ENCODE measurements at regions not wholly inside any gene's neighbourhood (a gene's known extent, or its start where the extent isn't known, plus 50 kb on each side); places are given as distances from the start of the nearest gene placed in this dataset.

DNA sequence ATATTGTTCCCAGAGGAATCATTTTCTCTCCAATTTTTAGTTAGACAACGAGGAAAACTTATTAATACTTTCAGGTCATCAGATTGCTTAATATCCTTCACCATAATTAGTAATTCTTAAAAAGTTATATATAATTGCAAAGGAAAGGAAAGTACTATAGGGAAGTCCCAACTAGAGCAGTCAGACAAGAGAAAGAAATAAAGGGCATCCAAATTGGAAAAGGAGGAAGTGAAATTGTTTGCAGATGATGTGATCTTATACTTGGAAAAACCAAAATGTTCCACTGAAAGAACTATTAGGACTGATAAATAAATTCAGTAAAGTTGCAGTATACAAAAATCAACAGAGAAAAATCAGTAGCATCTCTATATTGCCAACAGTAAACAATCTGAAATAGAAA, 223.5 kb upstream of the MEF2C start:
- Histone ChIP-seq H3K9me3 (ENCODE audit: low read length) (no peaks in the 10 kb centered on the region), H3K9me2 (ENCODE audit: insufficient read depth, low read length) (no peaks in the 10 kb centered on the region), H3K4me2 (ENCODE audit: low read length) (no peak overlapping the region), H3K4me3 (ENCODE audit: low read depth, low read length, poor library complexity, severe bottlenecking) (no peak overlapping the region), H2AFZ (ENCODE audit: low read length) (no peak overlapping the region), H3K79me2 (ENCODE audit: insufficient read depth, low read depth, low read length) (no peaks in the 10 kb centered on the region), H3K36me3 (ENCODE audit: insufficient read depth, low read length) (no peaks in the 10 kb centered on the region), H3K27ac (ENCODE audit: low read depth, low read length, poor library complexity, severe bottlenecking) (no peak overlapping the region), H3K4me1 (ENCODE audit: insufficient read depth, low read length, poor library complexity, severe bottlenecking) (no peaks in the 10 kb centered on the region), H4K20me1 (ENCODE audit: insufficient read depth, low read length) (no peaks in the 10 kb centered on the region)
- no TSS peak for BruUV-seq (replicated peaks)
- CTCF ChIA-PET (ENCODE audit: unreplicated experiment), result no interaction called here
- POLR2A ChIA-PET, result no interaction called here
- TF ChIP-seq, protein P1, sequence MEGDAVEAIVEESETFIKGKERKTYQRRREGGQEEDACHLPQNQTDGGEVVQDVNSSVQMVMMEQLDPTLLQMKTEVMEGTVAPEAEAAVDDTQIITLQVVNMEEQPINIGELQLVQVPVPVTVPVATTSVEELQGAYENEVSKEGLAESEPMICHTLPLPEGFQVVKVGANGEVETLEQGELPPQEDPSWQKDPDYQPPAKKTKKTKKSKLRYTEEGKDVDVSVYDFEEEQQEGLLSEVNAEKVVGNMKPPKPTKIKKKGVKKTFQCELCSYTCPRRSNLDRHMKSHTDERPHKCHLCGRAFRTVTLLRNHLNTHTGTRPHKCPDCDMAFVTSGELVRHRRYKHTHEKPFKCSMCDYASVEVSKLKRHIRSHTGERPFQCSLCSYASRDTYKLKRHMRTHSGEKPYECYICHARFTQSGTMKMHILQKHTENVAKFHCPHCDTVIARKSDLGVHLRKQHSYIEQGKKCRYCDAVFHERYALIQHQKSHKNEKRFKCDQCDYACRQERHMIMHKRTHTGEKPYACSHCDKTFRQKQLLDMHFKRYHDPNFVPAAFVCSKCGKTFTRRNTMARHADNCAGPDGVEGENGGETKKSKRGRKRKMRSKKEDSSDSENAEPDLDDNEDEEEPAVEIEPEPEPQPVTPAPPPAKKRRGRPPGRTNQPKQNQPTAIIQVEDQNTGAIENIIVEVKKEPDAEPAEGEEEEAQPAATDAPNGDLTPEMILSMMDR (conservative IDR thresholded peaks at IDR 0.05; ENCODE audit: low read length), result no peak
- TF ChIP-seq EZH2phosphoT487 (IDR thresholded peaks at IDR 0.05; ENCODE audit: borderline replicate concordance, low read depth, low read length), result no peak
- no peak for DNase-seq (ENCODE audit: low spot score)
- intact Hi-C loops (cut with micrococcal nuclease; ENCODE audit: unreplicated experiment), result no loop called here

GRCh38 chr5:89105836-89106235, 222.9 kb upstream of the MEF2C start:
- Histone ChIP-seq H4K20me1 (ENCODE audit: insufficient read depth, low read length) (no peaks in the 10 kb centered on the region), H3K79me2 (ENCODE audit: insufficient read depth, low read depth, low read length) (no peaks in the 10 kb centered on the region), H3K9me3 (ENCODE audit: low read length) (no peaks in the 10 kb centered on the region), H3K27ac (ENCODE audit: low read depth, low read length, poor library complexity, severe bottlenecking) (no peak overlapping the region), H3K36me3 (ENCODE audit: insufficient read depth, low read length) (no peaks in the 10 kb centered on the region), H3K4me3 (ENCODE audit: low read depth, low read length, poor library complexity, severe bottlenecking) (no peak overlapping the region), H3K9me2 (ENCODE audit: insufficient read depth, low read length) (no peaks in the 10 kb centered on the region), H2AFZ (ENCODE audit: low read length) (no peak overlapping the region), H3K4me2 (ENCODE audit: low read length) (no peak overlapping the region), H3K4me1 (ENCODE audit: insufficient read depth, low read length, poor library complexity, severe bottlenecking) (no peaks in the 10 kb centered on the region)
- TF ChIP-seq, protein P1 (conservative IDR thresholded peaks at IDR 0.05; ENCODE audit: low read length), result no peak
- TF ChIP-seq EZH2phosphoT487 (IDR thresholded peaks at IDR 0.05; ENCODE audit: borderline replicate concordance, low read depth, low read length), result no peak
- ChIA-PET CTCF (ENCODE audit: unreplicated experiment) (no interaction called here), POLR2A (no interaction called here)
- no peak for DNase-seq (ENCODE audit: low spot score)
- BruUV-seq (replicated peaks), result no TSS peak
- intact Hi-C loops (cut with micrococcal nuclease; ENCODE audit: unreplicated experiment), result no loop called here

- CTCF ChIA-PET (ENCODE audit: unreplicated experiment), result no interaction called here
Observed at GRCh38 chr5:89105171-89105695, 222.2 kb upstream of the MEF2C start.

More at GRCh38 chr5:89105171-89105695, 222.2 kb upstream of the MEF2C start:
- TF ChIP-seq EZH2phosphoT487 (IDR thresholded peaks at IDR 0.05; ENCODE audit: borderline replicate concordance, low read depth, low read length), result no peak
- TF ChIP-seq, protein P1 (conservative IDR thresholded peaks at IDR 0.05; ENCODE audit: low read length), result no peak
- H3K4me3 ChIP-seq (ENCODE audit: low read depth, low read length, poor library complexity, severe bottlenecking), result no peak overlapping the region
- H2AFZ ChIP-seq (ENCODE audit: low read length), result no peak overlapping the region
- H3K4me2 ChIP-seq (ENCODE audit: low read length), result no peak overlapping the region
- no peaks in the 10 kb centered on the region for H3K9me3 ChIP-seq (ENCODE audit: low read length)
- no peaks in the 10 kb centered on the region for H3K9me2 ChIP-seq (ENCODE audit: insufficient read depth, low read length)
- no peaks in the 10 kb centered on the region for H4K20me1 ChIP-seq (ENCODE audit: insufficient read depth, low read length)
- POLR2A ChIA-PET, result no interaction called here
- DNase-seq (ENCODE audit: low spot score), result no peak
- no peak overlapping the region for H3K27ac ChIP-seq (ENCODE audit: low read depth, low read length, poor library complexity, severe bottlenecking)
- no TSS peak for BruUV-seq (replicated peaks)
- intact Hi-C loops (cut with micrococcal nuclease; ENCODE audit: unreplicated experiment), result no loop called here
- no peaks in the 10 kb centered on the region for H3K79me2 ChIP-seq (ENCODE audit: insufficient read depth, low read depth, low read length)
- H3K4me1 ChIP-seq (ENCODE audit: insufficient read depth, low read length, poor library complexity, severe bottlenecking), result no peaks in the 10 kb centered on the region
- no peaks in the 10 kb centered on the region for H3K36me3 ChIP-seq (ENCODE audit: insufficient read depth, low read length)

Measured in OCI-LY7 (cell line).